Choroid plexus epithelial cell (primary cell): ENCODE measurements at regions not wholly inside any gene's neighbourhood (a gene's known extent, or its start where the extent isn't known, plus 50 kb on each side); places are given as distances from the start of the nearest gene placed in this dataset.

Experiments used
- DNase-seq: peaks from one replicate; pipeline ENCODE4 v3.0.0-alpha.2; 2010; ENCODE audit warnings: low read depth
- H3K4me3 ChIP-seq: 2 replicates; pipeline ENCODE4 v1.5.1; 2011; ENCODE audit warnings: low read depth, mild to moderate bottlenecking, control low read depth, low read length, moderate library complexity
- CTCF ChIP-seq: conservative IDR thresholded peaks from 2 replicates; pipeline ENCODE4 v1.5.1; 2011; ENCODE audit warnings: low read depth, mild to moderate bottlenecking, control low read depth, inconsistent platforms, low read length, moderate library complexity

DNA sequence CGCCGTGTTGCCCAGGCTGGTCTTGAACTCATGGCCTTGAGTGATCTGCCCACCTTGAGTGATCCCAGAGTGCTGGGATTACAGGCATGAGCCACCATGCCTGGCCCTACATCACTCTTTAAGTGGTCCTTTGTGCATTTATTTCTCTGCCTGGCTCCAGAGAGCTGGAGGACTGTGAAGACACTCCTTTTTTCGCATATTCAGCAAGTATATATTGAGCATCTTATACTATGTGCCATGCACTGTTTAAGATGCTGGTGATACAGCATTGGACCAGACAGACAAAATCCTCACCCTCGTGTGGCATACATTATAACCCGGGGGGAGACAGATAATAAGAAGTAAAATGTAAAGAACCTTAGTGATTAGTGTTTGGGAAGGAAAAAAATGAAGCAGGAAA lies 66.8 kb upstream of the NPAS1 start:
- no peak overlapping the region for H3K4me3 ChIP-seq
- no peak for DNase-seq
- no peak for TF ChIP-seq CTCF

DNA sequence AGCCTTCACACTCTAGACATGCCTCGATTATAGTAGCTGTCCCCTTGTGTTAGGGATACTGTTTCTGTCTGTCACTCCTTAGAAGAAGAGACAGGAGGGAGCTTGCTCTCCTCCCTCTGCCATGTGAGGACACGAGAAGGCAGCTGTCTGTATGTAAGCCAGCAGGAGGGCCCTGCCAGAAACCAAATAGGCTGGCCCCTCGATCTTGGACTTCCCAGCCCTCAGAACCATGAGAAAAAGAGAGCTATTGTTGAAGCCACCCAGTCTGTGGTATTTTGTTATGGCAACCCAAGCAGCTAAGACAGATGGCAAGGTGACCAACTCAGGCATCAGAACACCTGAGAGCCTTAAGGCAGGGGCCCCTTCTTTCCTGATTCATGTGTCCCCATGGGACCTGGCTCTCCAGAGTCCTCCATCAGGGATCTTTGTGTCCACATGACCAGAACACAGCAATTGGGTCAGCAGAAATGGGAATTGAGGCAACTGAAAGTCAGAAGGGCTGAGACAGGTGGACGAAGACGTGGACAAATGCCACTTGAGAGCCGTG lies 65.6 kb upstream of the NPAS1 start:
- no peak overlapping the region for H3K4me3 ChIP-seq
- TF ChIP-seq CTCF: no peak
- DNase-seq: no peak

DNA sequence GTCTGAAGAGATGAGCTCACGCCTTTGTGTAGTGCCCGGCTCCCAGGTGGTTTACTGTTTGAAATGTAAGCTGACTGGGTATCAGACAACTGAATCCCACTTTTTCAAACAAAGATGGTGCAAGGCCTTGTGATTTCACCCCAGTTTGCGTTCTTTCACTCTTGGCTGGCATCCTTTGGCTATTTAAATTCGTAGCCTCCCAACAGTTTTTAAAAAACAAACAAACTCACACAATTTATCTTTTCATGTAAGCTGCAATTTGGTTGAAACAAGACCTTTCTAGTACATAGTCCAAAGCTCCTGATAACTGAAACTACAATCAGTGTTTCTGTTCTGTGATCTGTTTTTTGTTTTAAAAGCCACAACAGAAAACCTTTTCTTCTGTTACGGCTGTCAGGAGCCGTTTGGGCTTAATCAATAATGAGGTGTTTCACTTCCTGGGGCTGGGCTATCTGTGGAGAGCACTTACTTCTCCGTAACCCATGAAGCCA lies 65.1 kb upstream of the NPAS1 start:
- H3K4me3 ChIP-seq: no peak overlapping the region
- no peak for TF ChIP-seq CTCF
- no peak for DNase-seq

DNA sequence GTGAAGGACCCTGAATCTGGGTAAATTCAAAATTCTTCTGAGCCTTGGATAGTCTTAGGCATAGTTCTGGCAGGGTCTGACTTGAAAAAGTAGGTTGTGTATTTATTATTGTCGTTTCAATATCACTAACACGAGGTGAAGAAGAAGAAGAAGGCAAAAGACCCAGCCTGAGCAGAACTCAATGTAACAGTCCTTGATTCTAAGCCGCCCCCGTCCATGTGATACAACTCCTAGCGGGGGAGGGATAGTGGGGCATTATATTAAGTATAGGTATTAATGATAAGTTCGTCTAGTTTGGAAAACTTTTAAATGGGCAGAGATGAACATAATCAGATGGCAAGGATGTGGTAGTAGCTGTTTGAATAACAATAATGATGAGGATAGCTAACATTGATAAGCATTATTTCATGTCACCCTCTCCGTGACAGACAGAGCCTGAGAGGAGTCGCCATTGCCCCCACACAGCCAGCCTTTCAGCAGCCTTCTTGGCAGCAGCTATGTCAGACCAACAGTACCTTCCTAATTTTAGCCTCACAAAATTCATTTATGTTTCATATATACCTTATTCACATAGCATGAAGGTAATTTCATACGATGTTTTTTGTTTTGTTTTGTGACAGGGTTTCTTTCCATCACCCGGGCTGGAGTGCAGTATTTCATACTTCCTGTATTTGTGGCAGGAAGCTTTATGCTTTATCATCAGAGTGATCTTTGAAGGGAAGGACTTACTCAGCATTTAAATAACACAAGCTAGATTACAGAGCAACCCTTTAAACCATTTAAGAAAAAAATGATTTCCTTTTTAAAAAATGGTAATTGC lies 64.4 kb upstream of the NPAS1 start:
- TF ChIP-seq CTCF: no peak
- DNase-seq: peak; percentile 66
- peak overlapping the region; percentile 18 for H3K4me3 ChIP-seq

GRCh38 chr19:46955813-46956371 lies 63.7 kb upstream of the NPAS1 start:
- H3K4me3 ChIP-seq: no peak overlapping the region
- TF ChIP-seq CTCF: no peak
- no peak for DNase-seq

- peak; percentile 70 for DNase-seq
- H3K4me3 ChIP-seq: no peak overlapping the region
These were observed 61.1 kb upstream of the NPAS1 start for GRCh38 chr19:46958532-46958931.

More at GRCh38 chr19:46958532-46958931, 61.1 kb upstream of the NPAS1 start:
- no peak for TF ChIP-seq CTCF
